ENCODE measurements at regions not wholly inside any gene's neighbourhood (a gene's known extent, or its start where the extent isn't known, plus 50 kb on each side); places are given as distances from the start of the nearest gene placed in this dataset.

GRCh38 chr16:85285681-85286065 lies 173.4 kb upstream of the CIBAR2 start:
- TF ChIP-seq CTCF (conservative IDR thresholded peaks at IDR 0.05; ENCODE audit: low read length) (no peak), EZH2phosphoT487 (IDR thresholded peaks at IDR 0.05; ENCODE audit: borderline replicate concordance) (no peak)

All from Loucy (cell line).